ACHN (cell line): ENCODE measurements at regions not wholly inside any gene's neighbourhood (a gene's known extent, or its start where the extent isn't known, plus 50 kb on each side); places are given as distances from the start of the nearest gene placed in this dataset.

ENCODE experiments used
- DNase-seq: peaks from one replicate; pipeline ENCODE4 v3.0.0-alpha.2; 2015
- in situ Hi-C: cut with HindIII; loops from 2 replicates; pipeline ENCODE4 v1.10.0; 2017; ENCODE audit warnings: low sequenced_read_pairs, low pct_ligation_motif_present, low pct_unique_long_range_greater_than_20kb

GRCh38 chr1:5381491-5381890 is 610.7 kb downstream of the NPHP4 start:
- in situ Hi-C loops: no loop called here
- no peak for DNase-seq

GRCh38 chr1:5379176-5379759 is 613.0 kb downstream of the NPHP4 start:
- no peak for DNase-seq
- in situ Hi-C loops: no loop called here

- in situ Hi-C loops: no loop called here
- no peak for DNase-seq
Measured at GRCh38 chr1:5376538-5377247, 615.5 kb downstream of the NPHP4 start.

- in situ Hi-C loops: no loop called here
- no peak for DNase-seq
Measured at GRCh38 chr1:5375481-5375880, 616.7 kb downstream of the NPHP4 start.

GRCh38 chr1:5374192-5374591 is 618.0 kb downstream of the NPHP4 start:
- no peak for DNase-seq
- in situ Hi-C loops: no loop called here

- no peak for DNase-seq
- in situ Hi-C loops: no loop called here
Measured at GRCh38 chr1:5373281-5373680, 618.9 kb downstream of the NPHP4 start.

- no peak for DNase-seq
- in situ Hi-C loops: no loop called here
Measured at GRCh38 chr1:5371270-5371669, 621.0 kb downstream of the NPHP4 start.

GRCh38 chr1:5370311-5370710 is 621.9 kb downstream of the NPHP4 start:
- DNase-seq: no peak
- in situ Hi-C loops: no loop called here

GRCh38 chr1:5369223-5369622 is 623.0 kb downstream of the NPHP4 start:
- no peak for DNase-seq
- in situ Hi-C loops: no loop called here

- DNase-seq: no peak
- in situ Hi-C loops: no loop called here
Measured at GRCh38 chr1:5368201-5368600, 624.0 kb downstream of the NPHP4 start.

- in situ Hi-C loops: no loop called here
- no peak for DNase-seq
Measured at GRCh38 chr1:5367306-5367705, 624.9 kb downstream of the NPHP4 start.

- in situ Hi-C loops: no loop called here
- DNase-seq: no peak
Measured at GRCh38 chr1:5365751-5366150, 626.5 kb downstream of the NPHP4 start.

GRCh38 chr1:5364591-5364990 is 627.6 kb downstream of the NPHP4 start:
- no peak for DNase-seq
- in situ Hi-C loops: no loop called here

- in situ Hi-C loops: no loop called here
- DNase-seq: no peak
Measured at GRCh38 chr1:5354681-5355080, 637.5 kb downstream of the NPHP4 start.

GRCh38 chr1:5351366-5351765 is 640.9 kb downstream of the NPHP4 start:
- in situ Hi-C loops: no loop called here
- DNase-seq: no peak

- no peak for DNase-seq
- in situ Hi-C loops: no loop called here
Measured at GRCh38 chr1:5349526-5349925, 642.7 kb downstream of the NPHP4 start.

- in situ Hi-C loops: no loop called here
- DNase-seq: no peak
Measured at GRCh38 chr1:5348732-5349465, 643.3 kb downstream of the NPHP4 start.

- in situ Hi-C loops: no loop called here
- DNase-seq: no peak
Measured at GRCh38 chr1:5347726-5348125, 644.5 kb downstream of the NPHP4 start.

- in situ Hi-C loops: no loop called here
- no peak for DNase-seq
Measured at GRCh38 chr1:5345556-5345955, 646.7 kb downstream of the NPHP4 start.
